ENCODE measurements at regions not wholly inside any gene's neighbourhood (a gene's known extent, or its start where the extent isn't known, plus 50 kb on each side); places are given as distances from the start of the nearest gene placed in this dataset.

- H3K4me1 ChIP-seq, result no peaks in the 10 kb centered on the region
- intact Hi-C loops (cut with DNase I), result no loop called here
- H3K9me3 ChIP-seq, result no peaks in the 10 kb centered on the region
- no peak overlapping the region for H3K4me3 ChIP-seq
- no peak overlapping the region for H3K27ac ChIP-seq
- H3K27me3 ChIP-seq, result peaks cover 0 to 29% of the 10 kb centered on the region in 2 donors
- no peak for TF ChIP-seq CTCF (IDR thresholded peaks at IDR 0.05)
- H3K36me3 ChIP-seq, result no peaks in the 10 kb centered on the region
- DNase-seq (no peak), ATAC-seq (no peak)
Observed at GRCh38 chr22:49032821-49033220, 794.9 kb downstream of the BRD1 start.

GRCh38 chr22:49031746-49032330, 795.8 kb downstream of the BRD1 start:
- no peak for TF ChIP-seq CTCF (IDR thresholded peaks at IDR 0.05)
- intact Hi-C loops (cut with DNase I), result no loop called here
- peaks cover 0 to 34% of the 10 kb centered on the region in 2 donors for H3K27me3 ChIP-seq
- no peaks in the 10 kb centered on the region for H3K4me1 ChIP-seq
- DNase-seq (no peak), ATAC-seq (no peak)
- no peak overlapping the region for H3K27ac ChIP-seq
- no peaks in the 10 kb centered on the region for H3K36me3 ChIP-seq
- no peak overlapping the region for H3K4me3 ChIP-seq
- no peaks in the 10 kb centered on the region for H3K9me3 ChIP-seq

- no peaks in the 10 kb centered on the region for H3K4me1 ChIP-seq
- H3K9me3 ChIP-seq, result no peaks in the 10 kb centered on the region
- no peak for TF ChIP-seq CTCF (IDR thresholded peaks at IDR 0.05)
- H3K27me3 ChIP-seq, result peaks cover 0 to 45% of the 10 kb centered on the region in 2 donors
- H3K36me3 ChIP-seq, result no peaks in the 10 kb centered on the region
- DNase-seq (no peak), ATAC-seq (no peak)
- no peak overlapping the region for H3K4me3 ChIP-seq
- H3K27ac ChIP-seq, result no peak overlapping the region
- intact Hi-C loops (cut with DNase I), result no loop called here
Observed at GRCh38 chr22:49028111-49028510, 799.6 kb downstream of the BRD1 start.

- TF ChIP-seq CTCF (IDR thresholded peaks at IDR 0.05), result no peak
- Histone ChIP-seq H3K27ac (no peak overlapping the region), H3K27me3 (peaks cover 0 to 37% of the 10 kb centered on the region in 2 donors), H3K4me3 (no peak overlapping the region), H3K4me1 (no peaks in the 10 kb centered on the region), H3K36me3 (no peaks in the 10 kb centered on the region), H3K9me3 (no peaks in the 10 kb centered on the region)
- intact Hi-C loops (cut with DNase I), result no loop called here
- ATAC-seq (no peak), DNase-seq (no peak)
Observed at GRCh38 chr22:49027368-49027670, 800.4 kb downstream of the BRD1 start.

- H3K4me3 ChIP-seq, result no peak overlapping the region
- H3K36me3 ChIP-seq, result no peaks in the 10 kb centered on the region
- intact Hi-C loops (cut with DNase I), result no loop called here
- H3K27me3 ChIP-seq, result peaks cover 0 to 31% of the 10 kb centered on the region in 2 donors
- no peak overlapping the region for H3K27ac ChIP-seq
- ATAC-seq, result no peak
- DNase-seq, result no peak
- H3K9me3 ChIP-seq, result no peaks in the 10 kb centered on the region
- TF ChIP-seq CTCF (IDR thresholded peaks at IDR 0.05), result no peak
- no peaks in the 10 kb centered on the region for H3K4me1 ChIP-seq
Observed at GRCh38 chr22:49026494-49027367, 800.9 kb downstream of the BRD1 start.

Data from left lung (tissue), 4 donors.